ENCODE measurements at regions not wholly inside any gene's neighbourhood (a gene's known extent, or its start where the extent isn't known, plus 50 kb on each side); places are given as distances from the start of the nearest gene placed in this dataset.
A peak's percentile ranks its signal among the peaks of the same experiment; 100 is the strongest.

GRCh38 chr2:105488285-105488684 lies 89.4 kb upstream of the FHL2 start:
- no peak overlapping the region for H3K4me3 ChIP-seq (replicated peaks in 1 of 4; ENCODE audit: control extremely low read depth in 1 of 4, insufficient read depth in 1 of 4, low read depth in 3 of 4, low read length in 4 of 4)
- no peaks in the 10 kb centered on the region for H4K20me1 ChIP-seq (ENCODE audit: control insufficient read depth, extremely low read depth, insufficient read depth, low read length)
- no peak for DNase-seq (ENCODE audit: low read depth in 2 of 2)
- no peaks in the 10 kb centered on the region for H3K4me1 ChIP-seq (ENCODE audit: control insufficient read depth, extremely low read depth, insufficient read depth, low read length)
- H3K36me3 ChIP-seq (ENCODE audit: control insufficient read depth, insufficient read depth, low read length), result no peaks in the 10 kb centered on the region
- H3K9me3 ChIP-seq (ENCODE audit: control insufficient read depth, insufficient read depth, low read depth, low read length), result no peaks in the 10 kb centered on the region
- H3K4me2 ChIP-seq (ENCODE audit: extremely low read depth, insufficient read depth, low read length), result no peak overlapping the region
- no peak overlapping the region for H3K9ac ChIP-seq (ENCODE audit: insufficient read depth, low read length)
- TF ChIP-seq EZH2 (IDR thresholded peaks at IDR 0.05; ENCODE audit: low read length, missing control alignments) (no peak), CTCF (conservative IDR thresholded peaks at IDR 0.05 in 1 of 2, IDR thresholded peaks at IDR 0.05 in 1 of 2; ENCODE audit: low read depth in 1 of 2, low read length in 2 of 2) (no peak)
- no peaks in the 10 kb centered on the region for H3K79me2 ChIP-seq (ENCODE audit: control insufficient read depth, insufficient read depth, low read length)
- H3K27me3 ChIP-seq (ENCODE audit: control insufficient read depth, insufficient read depth, low read length), result peaks cover 13% of the 10 kb centered on the region
- no peak overlapping the region for H3K27ac ChIP-seq (ENCODE audit: insufficient read depth, low read length)
- H2AFZ ChIP-seq (ENCODE audit: low read length), result no peak overlapping the region

GRCh38 chr2:105487142-105488069 lies 88.6 kb upstream of the FHL2 start:
- Histone ChIP-seq H2AFZ (ENCODE audit: low read length) (no peak overlapping the region), H3K79me2 (ENCODE audit: control insufficient read depth, insufficient read depth, low read length) (no peaks in the 10 kb centered on the region), H3K9me3 (ENCODE audit: control insufficient read depth, insufficient read depth, low read depth, low read length) (no peaks in the 10 kb centered on the region), H3K4me1 (ENCODE audit: control insufficient read depth, extremely low read depth, insufficient read depth, low read length) (no peaks in the 10 kb centered on the region), H3K4me3 (replicated peaks in 1 of 4; ENCODE audit: control extremely low read depth in 1 of 4, insufficient read depth in 1 of 4, low read depth in 3 of 4, low read length in 4 of 4) (no peak overlapping the region), H3K9ac (ENCODE audit: insufficient read depth, low read length) (no peak overlapping the region), H4K20me1 (ENCODE audit: control insufficient read depth, extremely low read depth, insufficient read depth, low read length) (no peaks in the 10 kb centered on the region), H3K4me2 (ENCODE audit: extremely low read depth, insufficient read depth, low read length) (no peak overlapping the region), H3K36me3 (ENCODE audit: control insufficient read depth, insufficient read depth, low read length) (no peaks in the 10 kb centered on the region), H3K27ac (ENCODE audit: insufficient read depth, low read length) (peak overlapping the region; percentile 31), H3K27me3 (ENCODE audit: control insufficient read depth, insufficient read depth, low read length) (peaks cover 11% of the 10 kb centered on the region)
- DNase-seq (ENCODE audit: low read depth in 2 of 2), result peak; percentile 69 to 97
- TF ChIP-seq CTCF (conservative IDR thresholded peaks at IDR 0.05 in 1 of 2, IDR thresholded peaks at IDR 0.05 in 1 of 2; ENCODE audit: low read depth in 1 of 2, low read length in 2 of 2), result no peak
- TF ChIP-seq EZH2 (IDR thresholded peaks at IDR 0.05; ENCODE audit: low read length, missing control alignments), result no peak

- Histone ChIP-seq H3K4me3 (replicated peaks in 1 of 4; ENCODE audit: control extremely low read depth in 1 of 4, insufficient read depth in 1 of 4, low read depth in 3 of 4, low read length in 4 of 4) (no peak overlapping the region), H3K79me2 (ENCODE audit: control insufficient read depth, insufficient read depth, low read length) (no peaks in the 10 kb centered on the region), H3K4me2 (ENCODE audit: extremely low read depth, insufficient read depth, low read length) (no peak overlapping the region), H4K20me1 (ENCODE audit: control insufficient read depth, extremely low read depth, insufficient read depth, low read length) (no peaks in the 10 kb centered on the region), H3K36me3 (ENCODE audit: control insufficient read depth, insufficient read depth, low read length) (no peaks in the 10 kb centered on the region), H3K9me3 (ENCODE audit: control insufficient read depth, insufficient read depth, low read depth, low read length) (no peaks in the 10 kb centered on the region), H2AFZ (ENCODE audit: low read length) (no peak overlapping the region), H3K4me1 (ENCODE audit: control insufficient read depth, extremely low read depth, insufficient read depth, low read length) (no peaks in the 10 kb centered on the region), H3K27me3 (ENCODE audit: control insufficient read depth, insufficient read depth, low read length) (peaks cover 9% of the 10 kb centered on the region), H3K27ac (ENCODE audit: insufficient read depth, low read length) (no peak overlapping the region), H3K9ac (ENCODE audit: insufficient read depth, low read length) (no peak overlapping the region)
- DNase-seq (ENCODE audit: low read depth in 2 of 2), result no peak
- TF ChIP-seq EZH2 (IDR thresholded peaks at IDR 0.05; ENCODE audit: low read length, missing control alignments) (no peak), CTCF (conservative IDR thresholded peaks at IDR 0.05 in 1 of 2, IDR thresholded peaks at IDR 0.05 in 1 of 2; ENCODE audit: low read depth in 1 of 2, low read length in 2 of 2) (no peak)
Measured at GRCh38 chr2:105486762-105487141, 87.9 kb upstream of the FHL2 start.
